ENCODE measurements at regions not wholly inside any gene's neighbourhood (a gene's known extent, or its start where the extent isn't known, plus 50 kb on each side); places are given as distances from the start of the nearest gene placed in this dataset.

DNA sequence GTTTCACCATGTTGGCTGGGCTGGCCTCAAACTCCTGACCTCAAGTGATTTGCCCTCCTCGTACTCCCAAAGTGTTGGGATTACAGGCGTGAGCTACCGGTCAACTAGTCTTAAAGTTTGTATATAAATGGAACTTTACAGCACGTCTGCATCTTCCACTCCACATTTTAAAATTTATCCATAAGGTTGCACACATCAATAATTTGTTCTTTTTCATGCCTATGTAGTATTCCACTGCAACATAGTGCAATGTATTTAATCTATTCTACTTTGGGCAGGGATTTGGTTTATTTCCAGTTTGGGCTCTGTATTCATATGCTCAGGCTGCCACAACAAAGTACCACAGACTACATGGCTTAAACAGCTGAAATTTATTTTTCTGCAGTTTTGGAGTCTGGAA, 90.0 kb downstream of the NPTX2 start:
- Histone ChIP-seq H3K4me1 (ENCODE audit: low read depth) (no peaks in the 10 kb centered on the region), H3K9me3 (ENCODE audit: low read depth) (no peaks in the 10 kb centered on the region), H3K4me3 (no peak overlapping the region), H3K27me3 (no peaks in the 10 kb centered on the region), H3K27ac (no peak overlapping the region), H3K36me3 (no peaks in the 10 kb centered on the region)
- TF ChIP-seq, protein P1, sequence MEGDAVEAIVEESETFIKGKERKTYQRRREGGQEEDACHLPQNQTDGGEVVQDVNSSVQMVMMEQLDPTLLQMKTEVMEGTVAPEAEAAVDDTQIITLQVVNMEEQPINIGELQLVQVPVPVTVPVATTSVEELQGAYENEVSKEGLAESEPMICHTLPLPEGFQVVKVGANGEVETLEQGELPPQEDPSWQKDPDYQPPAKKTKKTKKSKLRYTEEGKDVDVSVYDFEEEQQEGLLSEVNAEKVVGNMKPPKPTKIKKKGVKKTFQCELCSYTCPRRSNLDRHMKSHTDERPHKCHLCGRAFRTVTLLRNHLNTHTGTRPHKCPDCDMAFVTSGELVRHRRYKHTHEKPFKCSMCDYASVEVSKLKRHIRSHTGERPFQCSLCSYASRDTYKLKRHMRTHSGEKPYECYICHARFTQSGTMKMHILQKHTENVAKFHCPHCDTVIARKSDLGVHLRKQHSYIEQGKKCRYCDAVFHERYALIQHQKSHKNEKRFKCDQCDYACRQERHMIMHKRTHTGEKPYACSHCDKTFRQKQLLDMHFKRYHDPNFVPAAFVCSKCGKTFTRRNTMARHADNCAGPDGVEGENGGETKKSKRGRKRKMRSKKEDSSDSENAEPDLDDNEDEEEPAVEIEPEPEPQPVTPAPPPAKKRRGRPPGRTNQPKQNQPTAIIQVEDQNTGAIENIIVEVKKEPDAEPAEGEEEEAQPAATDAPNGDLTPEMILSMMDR (IDR thresholded peaks at IDR 0.05; ENCODE audit: low read depth, low read length): no peak
- no peak for DNase-seq (ENCODE audit: low read depth in 1 of 2, low spot score in 1 of 2)

DNA sequence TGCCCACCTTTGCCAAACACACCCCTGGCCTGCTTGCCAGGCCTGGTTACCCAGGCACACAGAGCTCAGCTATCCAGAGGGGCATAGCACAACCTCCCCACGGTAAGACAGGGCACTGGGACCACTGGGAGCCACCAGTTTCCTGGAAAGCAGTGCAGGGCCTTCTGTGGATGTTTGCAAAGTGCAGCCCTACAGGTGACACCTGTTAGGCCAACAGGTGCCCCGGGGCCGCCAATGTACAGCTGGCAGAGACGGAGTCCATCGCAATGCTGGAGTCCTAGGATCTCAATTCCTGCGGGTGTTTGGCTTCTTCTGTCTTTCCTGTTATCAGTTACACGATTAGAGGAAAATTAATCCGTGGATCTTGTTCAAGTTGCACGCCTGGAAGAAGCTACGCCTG, 94.9 kb downstream of the NPTX2 start:
- Histone ChIP-seq H3K27me3 (no peaks in the 10 kb centered on the region), H3K9me3 (ENCODE audit: low read depth) (no peaks in the 10 kb centered on the region), H3K36me3 (no peaks in the 10 kb centered on the region), H3K27ac (no peak overlapping the region), H3K4me1 (ENCODE audit: low read depth) (no peaks in the 10 kb centered on the region), H3K4me3 (no peak overlapping the region)
- no peak for DNase-seq (ENCODE audit: low read depth in 1 of 2, low spot score in 1 of 2)
- TF ChIP-seq, protein P1 (IDR thresholded peaks at IDR 0.05; ENCODE audit: low read depth, low read length): no peak

DNA sequence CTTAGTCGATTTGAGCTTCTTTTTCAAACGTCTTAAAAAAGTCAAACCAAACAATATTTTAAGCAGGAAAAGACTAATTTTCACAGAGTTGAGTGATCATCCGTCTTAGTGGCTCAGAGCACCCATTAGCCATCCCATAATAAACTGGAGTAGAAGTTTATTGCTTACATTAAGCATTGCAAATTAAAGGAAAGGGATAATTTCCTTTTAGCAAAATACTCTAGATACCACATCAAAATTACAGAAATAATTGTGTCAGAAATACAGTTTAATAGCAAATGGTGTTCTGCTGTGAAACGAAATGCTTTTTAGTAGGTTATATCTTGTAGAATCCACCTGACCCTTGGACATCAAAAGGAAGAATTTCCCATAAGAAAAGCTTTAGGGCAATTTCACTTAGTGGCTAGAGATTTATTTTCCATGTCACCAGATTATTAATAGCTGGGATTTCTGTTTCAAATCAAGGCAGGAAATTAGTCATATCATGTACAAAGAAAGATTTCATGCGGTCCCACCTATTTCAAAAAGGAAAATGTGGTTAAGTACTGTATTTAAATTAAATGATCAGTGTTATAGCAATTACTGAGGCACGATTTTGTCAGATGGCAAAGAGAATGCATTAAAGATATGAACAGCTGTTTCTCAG, 96.2 kb downstream of the NPTX2 start:
- DNase-seq (ENCODE audit: low read depth in 1 of 2, low spot score in 1 of 2): no peak
- TF ChIP-seq, protein P1 (IDR thresholded peaks at IDR 0.05; ENCODE audit: low read depth, low read length): no peak

DNA sequence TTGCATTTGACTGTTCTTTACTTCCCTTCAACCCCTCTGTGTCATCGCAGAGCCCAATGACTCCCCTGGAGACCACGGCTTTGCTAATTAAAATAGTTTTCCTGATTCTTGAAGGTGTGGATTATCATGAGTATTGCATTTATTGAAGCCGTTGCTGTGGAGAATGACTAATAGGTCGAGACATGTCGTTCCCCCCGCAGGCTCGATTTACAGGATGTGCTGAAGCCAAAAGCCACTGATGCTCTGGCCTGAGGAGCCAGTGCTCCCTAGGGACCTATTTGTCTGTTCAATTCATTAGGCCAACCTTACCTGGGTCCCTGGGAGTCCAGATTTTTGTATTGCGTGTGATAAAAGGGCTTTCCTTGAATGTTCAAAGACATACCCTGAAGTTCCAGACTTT, 102.3 kb downstream of the NPTX2 start:
- no peaks in the 10 kb centered on the region for H3K36me3 ChIP-seq
- TF ChIP-seq, protein P1 (IDR thresholded peaks at IDR 0.05; ENCODE audit: low read depth, low read length): no peak
- no peaks in the 10 kb centered on the region for H3K4me1 ChIP-seq (ENCODE audit: low read depth)
- DNase-seq (ENCODE audit: low read depth in 1 of 2, low spot score in 1 of 2): no peak
- no peak overlapping the region for H3K4me3 ChIP-seq
- H3K27ac ChIP-seq: no peak overlapping the region
- no peaks in the 10 kb centered on the region for H3K27me3 ChIP-seq
- H3K9me3 ChIP-seq (ENCODE audit: low read depth): no peaks in the 10 kb centered on the region

More for the DNA sequence above, 96.2 kb downstream of the NPTX2 start:
- H3K9me3 ChIP-seq (ENCODE audit: low read depth): no peaks in the 10 kb centered on the region
- no peaks in the 10 kb centered on the region for H3K4me1 ChIP-seq (ENCODE audit: low read depth)
- H3K27me3 ChIP-seq: no peaks in the 10 kb centered on the region
- no peak overlapping the region for H3K27ac ChIP-seq
- H3K36me3 ChIP-seq: no peaks in the 10 kb centered on the region
- no peak overlapping the region for H3K4me3 ChIP-seq

DNA sequence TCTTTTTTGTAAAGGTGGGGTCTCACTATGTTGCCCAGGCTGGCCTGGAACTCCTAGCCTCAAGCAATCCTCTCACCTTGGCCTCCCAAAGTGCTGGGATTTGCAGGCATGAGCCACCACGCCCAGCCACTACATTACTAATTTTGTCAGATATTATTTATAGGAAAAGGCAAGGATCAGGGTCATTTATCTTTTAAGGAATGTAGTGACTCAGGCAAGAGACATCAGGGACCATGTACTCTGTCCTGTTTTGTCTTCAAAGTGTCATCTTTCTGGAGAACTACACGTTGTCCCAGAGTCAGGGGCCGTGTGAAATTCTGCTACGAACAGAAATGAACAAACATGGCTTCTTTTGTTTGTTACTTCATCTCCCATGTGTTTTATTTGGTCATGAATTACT, 105.3 kb downstream of the NPTX2 start:
- H3K4me1 ChIP-seq (ENCODE audit: low read depth): no peaks in the 10 kb centered on the region
- TF ChIP-seq, protein P1 (IDR thresholded peaks at IDR 0.05; ENCODE audit: low read depth, low read length): no peak
- no peak for DNase-seq (ENCODE audit: low read depth in 1 of 2, low spot score in 1 of 2)
- no peak overlapping the region for H3K4me3 ChIP-seq
- no peak overlapping the region for H3K27ac ChIP-seq
- H3K36me3 ChIP-seq: no peaks in the 10 kb centered on the region
- H3K27me3 ChIP-seq: no peaks in the 10 kb centered on the region
- H3K9me3 ChIP-seq (ENCODE audit: low read depth): no peaks in the 10 kb centered on the region
